Endothelial cell of umbilical vein (primary cell): ENCODE measurements at regions not wholly inside any gene's neighbourhood (a gene's known extent, or its start where the extent isn't known, plus 50 kb on each side); places are given as distances from the start of the nearest gene placed in this dataset.

Experiments used
- BruUV-seq: library from RNA; stranded (reverse); fragments of 400-500 nt; replicated peaks from 2 replicates; lab custom pipeline; 2021; lab: Mats Ljungman, UMichigan
- CTCF ChIA-PET: fragments of 300-600, 350-600 bp; sonication (Branson Sonifier 250); formaldehyde crosslinking; loops from one replicate; lab custom pipeline; 2021; ENCODE audit warnings: antibody characterized with exemption, inconsistent platforms; lab: Charles Lee
- POLR2A ChIA-PET: fragments of 300-600, 350-600 bp; sonication (Branson Sonifier 250); formaldehyde crosslinking; loops from one replicate; lab custom pipeline; 2021; ENCODE audit warnings: antibody characterized with exemption, inconsistent platforms; lab: Charles Lee
- DNase-seq: peaks from one replicate; pipeline ENCODE4 v3.0.0-alpha.2; 2011; ENCODE audit warnings: low read depth, low spot score
- FAIRE-seq: peaks from 2 replicates; lab custom pipeline; 2011; peaks lifted over from hg19 to GRCh38; lab: Jason Lieb, UNC
- H2AFZ ChIP-seq: 2 replicates; pipeline ENCODE4 v1.6.0; 2012; ENCODE audit warnings: low read depth, low read length, control low read depth, inconsistent platforms
- H3K27ac ChIP-seq: 2 replicates; pipeline ENCODE4 v1.5.1; 2011; ENCODE audit warnings: low read depth, mild to moderate bottlenecking, control low read depth, low read length, moderate library complexity; ENCODE audit not compliant: insufficient read depth
- H3K27me3 ChIP-seq, 2 experiments: 2 replicates each; pipeline versions ENCODE4 v1.6.0 to v1.6.1; 2011; ENCODE audit warnings: low read length in 2 of 2, mixed read lengths in 1 of 2; ENCODE audit not compliant: control insufficient read depth in 2 of 2, insufficient read depth in 2 of 2
- H3K36me3 ChIP-seq, 2 experiments: 2 replicates in 1 of 2; 3 replicates in 1 of 2; pipeline ENCODE4 v1.5.1; 2011; ENCODE audit warnings: low read length in 2 of 2, mild to moderate bottlenecking in 1 of 2, moderate library complexity in 1 of 2; ENCODE audit not compliant: control insufficient read depth in 2 of 2, insufficient read depth in 2 of 2; ENCODE audit errors: extremely low read depth in 1 of 2
- H3K4me1 ChIP-seq: 3 replicates; pipeline ENCODE4 v1.5.1; 2011; ENCODE audit warnings: mild to moderate bottlenecking, low read length; ENCODE audit not compliant: control insufficient read depth, insufficient read depth; ENCODE audit errors: extremely low read depth
- H3K4me2 ChIP-seq: 2 replicates; pipeline ENCODE4 v1.6.1; 2011; ENCODE audit warnings: low read length, control low read depth, mixed read lengths; ENCODE audit not compliant: insufficient read depth
- H3K4me3 ChIP-seq, 3 experiments: fragments of 200-600 bp in 1 of 3; sonication (generic), shearing (Covaris generic) in 1 of 3; replicated peaks in 1 of 3; 2 replicates each; pipeline ENCODE4 v1.5.1; 2011 to 2016; ENCODE audit warnings: control low read depth in 3 of 3, low read length in 3 of 3, mild to moderate bottlenecking in 2 of 3, inconsistent platforms in 1 of 3, low read depth in 1 of 3, moderate library complexity in 1 of 3; ENCODE audit not compliant: insufficient read depth in 1 of 3
- H3K79me2 ChIP-seq: 2 replicates; pipeline ENCODE4 v1.6.0; 2012; ENCODE audit warnings: low read length, inconsistent platforms; ENCODE audit not compliant: control insufficient read depth, insufficient read depth
- H3K9ac ChIP-seq: replicated peaks from 2 replicates; pipeline ENCODE3; 2011; ENCODE audit warnings: low read length, control low read depth; ENCODE audit not compliant: insufficient read depth; ENCODE audit errors: extremely low read depth
- H3K9me1 ChIP-seq: replicated peaks from 3 replicates; pipeline ENCODE4 v1.6.0; 2011; ENCODE audit warnings: mild to moderate bottlenecking, low read length; ENCODE audit not compliant: control insufficient read depth, insufficient read depth; ENCODE audit errors: extremely low read depth
- H3K9me3 ChIP-seq: replicated peaks from 2 replicates; pipeline ENCODE4 v1.5.1; 2012; ENCODE audit warnings: low read length, inconsistent platforms; ENCODE audit not compliant: control insufficient read depth, insufficient read depth
- H4K20me1 ChIP-seq: replicated peaks from 2 replicates; pipeline ENCODE3; 2011; ENCODE audit warnings: mild to moderate bottlenecking, low read length; ENCODE audit not compliant: control insufficient read depth, insufficient read depth; ENCODE audit errors: extremely low read depth
- CTCF ChIP-seq, 2 donors: IDR thresholded peaks; 1 replicate in 1 of 2; 2 replicates in 1 of 2; pipeline ENCODE4 v1.5.1; 2011; ENCODE audit warnings: low read length in 2 of 2, mild to moderate bottlenecking in 2 of 2, moderate library complexity in 2 of 2, control low read depth in 1 of 2, inconsistent platforms in 1 of 2, low read depth in 1 of 2; ENCODE audit not compliant: insufficient read depth in 1 of 2; ENCODE audit errors: extremely low read depth in 1 of 2
- EZH2 ChIP-seq: IDR thresholded peaks from 2 replicates; pipeline ENCODE4 v1.6.1; 2012; ENCODE audit warnings: borderline replicate concordance, low read depth, mild to moderate bottlenecking, moderate library complexity, low read length, inconsistent platforms; ENCODE audit not compliant: severe bottlenecking
- FOS ChIP-seq: IDR thresholded peaks from 2 replicates; pipeline ENCODE4 v1.6.1; 2011; ENCODE audit warnings: mild to moderate bottlenecking, low read length, moderate library complexity, borderline replicate concordance; ENCODE audit not compliant: insufficient read depth
- GATA2 ChIP-seq: IDR thresholded peaks from 2 replicates; pipeline ENCODE4 v1.7.0; 2011; ENCODE audit warnings: low read depth, mild to moderate bottlenecking, moderate library complexity, mixed read lengths, low read length; ENCODE audit not compliant: insufficient read length, insufficient read depth
- JUN ChIP-seq: IDR thresholded peaks from 2 replicates; pipeline ENCODE4 v1.6.1; 2011; ENCODE audit warnings: borderline replicate concordance, low read depth; ENCODE audit not compliant: insufficient read length, insufficient read depth
- MAX ChIP-seq: IDR thresholded peaks from 2 replicates; pipeline ENCODE4 v1.6.1; 2011; ENCODE audit not compliant: insufficient read depth, insufficient read length
- MYC ChIP-seq: IDR thresholded peaks from one replicate; pipeline ENCODE4 v1.6.1; 2011; ENCODE audit warnings: mild to moderate bottlenecking, low read depth, low read length
- POLR2A ChIP-seq: IDR thresholded peaks from 2 replicates; pipeline ENCODE4 v1.6.1; 2012; ENCODE audit warnings: low read depth, mild to moderate bottlenecking, control low read depth, low read length
- POLR2AphosphoS5 ChIP-seq: IDR thresholded peaks from 2 replicates; pipeline ENCODE4 v1.6.1; 2012; ENCODE audit warnings: low read depth, mild to moderate bottlenecking, control low read depth, low read length, moderate library complexity; ENCODE audit not compliant: insufficient read depth
- dilution Hi-C: fragments of 300-500 bp; cut with MboI; formaldehyde crosslinking; loops from one replicate; pipeline ENCODE4 v1.15.0; 2019; ENCODE audit warnings: low sequenced_read_pairs; ENCODE audit not compliant: extremely low pct_ligation_motif_present
- intact Hi-C: fragments of 100-400 bp; cut with micrococcal nuclease; formaldehyde crosslinking; loops from one replicate; pipeline ENCODE4 v1.10.0; 2022

DNA sequence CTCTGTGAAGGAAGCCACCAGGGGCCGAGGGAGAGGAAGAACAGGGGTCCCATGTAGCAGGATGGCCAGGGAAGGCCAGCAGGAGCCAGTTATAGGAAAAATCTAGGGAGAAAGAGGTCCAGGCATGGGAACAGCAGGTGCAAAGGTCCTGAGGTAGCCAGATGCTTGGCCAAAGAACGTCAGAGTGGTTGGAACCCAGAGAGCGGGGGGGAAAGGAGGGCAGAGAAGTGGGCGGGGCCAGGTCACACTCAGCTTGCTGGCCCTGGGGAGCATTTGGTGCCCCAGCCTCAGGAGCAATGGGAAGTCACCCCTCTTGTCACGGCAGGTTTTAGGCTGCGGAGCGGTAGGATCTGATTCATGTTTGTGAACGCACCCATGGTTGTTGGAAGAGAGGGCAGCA, 180.5 kb downstream of the PHETA1 start:
- no peak for FAIRE-seq

DNA sequence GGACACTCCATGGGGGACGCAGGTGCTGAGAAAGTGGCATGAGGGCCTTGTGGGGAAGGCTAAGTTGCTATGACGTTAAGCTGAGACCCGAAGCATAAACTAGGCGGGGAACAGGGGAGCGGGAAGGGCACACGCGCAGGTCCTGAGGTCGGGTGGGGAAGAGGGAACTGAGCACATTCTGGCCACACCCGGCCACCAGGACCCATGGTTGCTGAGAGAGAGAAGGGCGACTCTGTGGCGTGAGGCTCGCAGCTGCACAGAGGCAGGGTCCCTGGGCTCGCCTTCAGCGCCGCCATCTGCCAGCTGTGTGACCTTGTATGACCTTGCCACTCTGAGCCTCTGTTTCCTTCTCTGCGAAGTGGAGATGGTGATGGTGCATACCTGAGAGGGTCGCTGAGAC, 182.5 kb downstream of the PHETA1 start:
- FAIRE-seq (no peak), DNase-seq (no peak)
- no TSS peak for BruUV-seq
- Histone ChIP-seq H3K4me3 (no peak overlapping the region), H3K9me1 (no peaks in the 10 kb centered on the region), H3K4me2 (no peak overlapping the region), H3K36me3 (no peaks in the 10 kb centered on the region), H3K9ac (no peak overlapping the region), H3K27ac (no peak overlapping the region), H3K9me3 (no peaks in the 10 kb centered on the region), H2AFZ (no peak overlapping the region), H3K27me3 (no peaks in the 10 kb centered on the region), H4K20me1 (no peaks in the 10 kb centered on the region), H3K79me2 (no peaks in the 10 kb centered on the region), H3K4me1 (no peaks in the 10 kb centered on the region)
- intact Hi-C loops (no loop called here), dilution Hi-C loops (no loop called here)
- TF ChIP-seq EZH2 = no peak
- no peak for TF ChIP-seq JUN
- no peak for TF ChIP-seq POLR2A
- no peak for TF ChIP-seq POLR2AphosphoS5
- TF ChIP-seq FOS = no peak
- TF ChIP-seq CTCF (IDR thresholded peaks at IDR 0.05; ENCODE audit: extremely low read depth in 1 of 2, insufficient read depth in 1 of 2, low read depth in 1 of 2, low read length in 2 of 2) = no peak
- no peak for TF ChIP-seq MYC
- TF ChIP-seq GATA2 = no peak
- no peak for TF ChIP-seq MAX
- ChIA-PET POLR2A (no interaction called here), CTCF (no interaction called here)

More for the DNA sequence above, 180.5 kb downstream of the PHETA1 start:
- no TSS peak for BruUV-seq
- Histone ChIP-seq H3K4me3 (no peak overlapping the region), H3K4me2 (no peak overlapping the region), H3K27ac (no peak overlapping the region), H2AFZ (no peak overlapping the region), H3K27me3 (no peaks in the 10 kb centered on the region), H3K79me2 (no peaks in the 10 kb centered on the region), H3K36me3 (no peaks in the 10 kb centered on the region), H4K20me1 (no peaks in the 10 kb centered on the region), H3K9me1 (no peaks in the 10 kb centered on the region), H3K9ac (no peak overlapping the region), H3K9me3 (no peaks in the 10 kb centered on the region), H3K4me1 (no peaks in the 10 kb centered on the region)
- TF ChIP-seq EZH2 (no peak), GATA2 (no peak), MAX (no peak)
- no peak for DNase-seq
- intact Hi-C loops (no loop called here), dilution Hi-C loops (no loop called here)
- POLR2A ChIA-PET = no interaction called here
- CTCF ChIA-PET = no interaction called here
